ENCODE measurements at regions not wholly inside any gene's neighbourhood (a gene's known extent, or its start where the extent isn't known, plus 50 kb on each side); places are given as distances from the start of the nearest gene placed in this dataset.

- TF ChIP-seq CTCF (IDR thresholded peaks at IDR 0.05; ENCODE audit: insufficient read depth, low read length, poor library complexity, severe bottlenecking): no peak
- TF ChIP-seq EZH2phosphoT487 (conservative IDR thresholded peaks at IDR 0.05; ENCODE audit: low read length): no peak
These were observed 807.4 kb downstream of the MAT2B start for GRCh38 chr5:164312801-164313200.

All from SU-DHL-6 (cell line).